ENCODE measurements at regions not wholly inside any gene's neighbourhood (a gene's known extent, or its start where the extent isn't known, plus 50 kb on each side); places are given as distances from the start of the nearest gene placed in this dataset.
"Not testable (repeated sequence)": the region's sequence is repeated elsewhere in the genome, so short reads cannot be mapped to it uniquely, and the experiment has no call there.

- FAIRE-seq (no peak), DNase-seq (ENCODE audit: insufficient read length, low spot score) (no peak)
- TF ChIP-seq POLR2A (IDR thresholded peaks at IDR 0.05; ENCODE audit: low read depth, low read length): no peak
Observed at GRCh38 chr2:17199741-17200140, 318.5 kb downstream of the RAD51AP2 start.

DNA sequence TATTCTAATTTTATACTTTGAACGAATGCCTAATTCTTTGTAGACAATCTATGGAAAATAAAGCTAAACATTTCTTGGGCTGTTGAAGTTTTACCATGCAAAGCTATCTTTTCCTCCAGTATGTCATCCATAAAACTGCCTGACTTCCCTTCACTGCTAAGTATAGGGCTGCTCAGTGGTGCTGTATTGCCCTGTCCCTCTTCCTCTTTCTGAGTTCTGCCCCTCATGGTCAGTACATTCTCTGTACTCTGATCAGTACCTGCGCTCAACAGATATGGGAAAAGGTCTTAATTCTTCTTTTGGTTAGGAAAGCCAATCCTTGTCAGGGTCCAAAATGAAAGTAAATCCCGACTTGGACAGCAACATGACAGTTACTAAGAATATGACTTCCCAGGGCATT lies 321.9 kb downstream of the RAD51AP2 start:
- no peak for TF ChIP-seq POLR2A (IDR thresholded peaks at IDR 0.05; ENCODE audit: low read depth, low read length)
- no peak for FAIRE-seq

DNA sequence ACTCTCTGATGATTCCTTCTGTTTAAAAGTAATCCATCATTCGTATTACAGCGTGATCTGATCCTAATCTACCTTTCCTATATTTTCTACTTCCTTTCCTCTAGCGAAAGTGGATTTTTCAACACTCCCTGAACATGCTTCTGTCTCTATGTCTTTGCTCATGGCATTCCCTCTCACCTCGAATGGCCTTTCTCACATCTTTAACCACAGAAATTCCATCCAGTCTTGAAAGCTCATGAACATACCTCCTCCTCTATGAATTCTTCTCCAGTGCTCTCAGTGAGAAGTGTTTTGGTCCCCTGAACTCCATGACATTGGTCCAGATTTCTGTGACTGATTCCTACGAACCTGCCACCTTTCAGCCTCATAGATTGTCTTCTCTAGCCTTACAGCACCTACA lies 323.2 kb downstream of the RAD51AP2 start:
- TF ChIP-seq POLR2A (IDR thresholded peaks at IDR 0.05; ENCODE audit: low read depth, low read length): no peak
- DNase-seq (ENCODE audit: insufficient read length, low spot score) (no peak), FAIRE-seq (no peak)

More for the DNA sequence above, 321.9 kb downstream of the RAD51AP2 start:
- no peak for DNase-seq (ENCODE audit: insufficient read length, low spot score)

GRCh38 chr2:17194083-17194482 lies 324.2 kb downstream of the RAD51AP2 start:
- DNase-seq (ENCODE audit: insufficient read length, low spot score): no peak
- TF ChIP-seq POLR2A (IDR thresholded peaks at IDR 0.05; ENCODE audit: low read depth, low read length): no peak
- FAIRE-seq: no peak

GRCh38 chr2:17193433-17193890 lies 324.8 kb downstream of the RAD51AP2 start:
- not testable (repeated sequence) for FAIRE-seq

GRCh38 chr2:17191223-17191622 lies 327.0 kb downstream of the RAD51AP2 start:
- DNase-seq (ENCODE audit: insufficient read length, low spot score) (no peak), FAIRE-seq (no peak)
- TF ChIP-seq POLR2A (IDR thresholded peaks at IDR 0.05; ENCODE audit: low read depth, low read length): no peak

More at GRCh38 chr2:17193433-17193890, 324.8 kb downstream of the RAD51AP2 start:
- DNase-seq (ENCODE audit: insufficient read length, low spot score): not testable (repeated sequence)

GRCh38 chr2:17190527-17190926 lies 327.7 kb downstream of the RAD51AP2 start:
- FAIRE-seq (no peak), DNase-seq (ENCODE audit: insufficient read length, low spot score) (no peak)
- TF ChIP-seq POLR2A (IDR thresholded peaks at IDR 0.05; ENCODE audit: low read depth, low read length): no peak

GRCh38 chr2:17188721-17189120 lies 329.5 kb downstream of the RAD51AP2 start:
- FAIRE-seq (no peak), DNase-seq (ENCODE audit: insufficient read length, low spot score) (no peak)
- no peak for TF ChIP-seq POLR2A (IDR thresholded peaks at IDR 0.05; ENCODE audit: low read depth, low read length)

- no peak for FAIRE-seq
- no peak for DNase-seq (ENCODE audit: insufficient read length, low spot score)
- no peak for TF ChIP-seq POLR2A (IDR thresholded peaks at IDR 0.05; ENCODE audit: low read depth, low read length)
Observed at GRCh38 chr2:17184512-17184911, 333.7 kb downstream of the RAD51AP2 start.

DNA sequence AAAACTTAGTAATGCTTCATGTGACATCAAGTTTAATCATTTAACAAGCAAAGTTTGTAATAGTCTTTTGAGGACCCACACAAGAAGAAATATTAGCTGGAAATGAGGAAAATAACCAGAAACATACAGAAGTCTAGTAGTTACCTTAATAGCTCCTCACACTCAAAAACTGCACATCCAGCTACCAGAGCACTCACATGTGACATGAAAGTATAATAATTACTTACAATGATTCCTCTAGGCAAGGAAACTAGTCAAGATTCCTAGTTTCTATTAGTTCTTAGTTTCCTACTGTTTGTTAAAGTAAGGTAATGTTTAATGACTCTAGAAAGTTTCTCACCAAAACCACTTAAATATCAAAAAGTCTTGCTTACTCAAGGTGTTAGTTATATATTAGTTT lies 335.8 kb downstream of the RAD51AP2 start:
- no peak for FAIRE-seq
- no peak for DNase-seq (ENCODE audit: insufficient read length, low spot score)
- TF ChIP-seq POLR2A (IDR thresholded peaks at IDR 0.05; ENCODE audit: low read depth, low read length): no peak

DNA sequence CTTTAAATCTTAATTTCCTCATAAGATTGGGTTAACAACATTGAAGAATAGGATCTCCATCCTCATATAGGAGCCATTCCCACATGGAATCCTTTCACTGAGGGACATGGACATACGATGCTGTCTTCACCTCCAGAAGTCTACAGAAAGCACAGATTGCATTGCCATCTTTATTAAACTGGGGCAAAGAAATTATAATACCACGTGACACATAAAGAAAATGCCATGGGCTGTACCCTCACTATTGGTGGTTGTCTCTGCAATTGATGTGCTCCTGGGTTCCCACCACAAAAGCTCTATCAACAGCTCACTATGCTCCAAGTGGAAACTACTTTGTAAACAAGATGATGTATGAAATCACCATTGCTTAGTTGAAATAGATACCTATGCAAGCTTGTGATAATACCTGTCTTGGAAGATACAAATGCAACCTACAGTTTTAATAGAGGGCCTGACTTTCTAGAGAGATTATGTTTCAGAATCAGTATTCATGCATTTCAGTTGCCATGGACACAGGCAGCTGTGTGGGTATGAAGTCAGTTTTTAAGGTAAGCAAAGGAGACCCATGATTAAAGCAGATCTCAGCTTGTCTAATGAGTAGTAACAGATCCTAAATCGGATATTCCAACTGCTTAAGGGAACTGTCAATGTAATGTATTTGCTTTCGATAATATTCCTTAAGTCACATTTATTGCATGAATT lies 337.0 kb downstream of the RAD51AP2 start:
- no peak for DNase-seq (ENCODE audit: insufficient read length, low spot score)
- TF ChIP-seq POLR2A (IDR thresholded peaks at IDR 0.05; ENCODE audit: low read depth, low read length): no peak
- no peak for FAIRE-seq

GRCh38 chr2:17179145-17179808 lies 339.0 kb downstream of the RAD51AP2 start:
- no peak for TF ChIP-seq POLR2A (IDR thresholded peaks at IDR 0.05; ENCODE audit: low read depth, low read length)
- no peak for DNase-seq (ENCODE audit: insufficient read length, low spot score)
- no peak for FAIRE-seq

- TF ChIP-seq POLR2A (IDR thresholded peaks at IDR 0.05; ENCODE audit: low read depth, low read length): no peak
- FAIRE-seq (no peak), DNase-seq (ENCODE audit: insufficient read length, low spot score) (no peak)
Observed at GRCh38 chr2:17177088-17177487, 341.2 kb downstream of the RAD51AP2 start.

- DNase-seq (ENCODE audit: insufficient read length, low spot score): no peak
Observed at GRCh38 chr2:17171446-17172049, 346.7 kb downstream of the RAD51AP2 start.

DNA sequence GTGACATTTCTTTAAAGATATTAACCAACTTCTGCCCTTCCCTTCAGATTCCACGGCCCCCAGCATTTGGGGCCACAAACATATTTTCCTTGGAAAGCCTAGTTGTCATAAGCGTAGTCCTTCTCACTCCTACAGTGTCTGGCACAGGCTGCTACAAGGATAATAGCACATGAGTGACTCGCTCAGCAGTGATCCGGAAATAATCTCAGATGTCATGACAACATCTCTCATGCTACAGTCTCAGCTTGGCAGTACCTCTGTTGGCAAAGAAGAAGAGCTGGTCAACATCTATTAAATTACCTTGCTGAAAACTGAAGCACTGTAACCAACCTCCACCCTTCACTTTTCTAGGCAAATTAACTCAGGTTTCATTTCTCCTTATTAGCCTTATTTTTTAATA lies 351.7 kb downstream of the RAD51AP2 start:
- DNase-seq (ENCODE audit: insufficient read length, low spot score) (no peak), FAIRE-seq (no peak)
- no peak for TF ChIP-seq POLR2A (IDR thresholded peaks at IDR 0.05; ENCODE audit: low read depth, low read length)

More at GRCh38 chr2:17171446-17172049, 346.7 kb downstream of the RAD51AP2 start:
- no peak for FAIRE-seq
- TF ChIP-seq POLR2A (IDR thresholded peaks at IDR 0.05; ENCODE audit: low read depth, low read length): no peak
